ENCODE measurements at regions not wholly inside any gene's neighbourhood (a gene's known extent, or its start where the extent isn't known, plus 50 kb on each side); places are given as distances from the start of the nearest gene placed in this dataset.

- H3K4me3 ChIP-seq (ENCODE audit: low read depth, low read length), result no peak overlapping the region
- 0 out of 2 replicates have a peak, but pooled peaks cover 3% of the 10 kb centered on the region for H3K9me3 ChIP-seq (ENCODE audit: control insufficient read depth, insufficient read depth, low read length)
- H3K9ac ChIP-seq (ENCODE audit: low read depth, low read length), result no peak overlapping the region
- H3K27ac ChIP-seq (ENCODE audit: low read depth, low read length), result no peak overlapping the region
- H3K27me3 ChIP-seq (ENCODE audit: control insufficient read depth, insufficient read depth, low read length), result no peaks in the 10 kb centered on the region
- H3K4me1 ChIP-seq (ENCODE audit: control insufficient read depth, insufficient read depth, low read length), result no peaks in the 10 kb centered on the region
- H3K36me3 ChIP-seq (ENCODE audit: control insufficient read depth, insufficient read depth, low read length), result no peaks in the 10 kb centered on the region
Measured at GRCh38 chr11:23653071-23653675, 792.9 kb upstream of the CCDC179 start.

- H3K4me1 ChIP-seq (ENCODE audit: control insufficient read depth, insufficient read depth, low read length), result no peaks in the 10 kb centered on the region
- no peaks in the 10 kb centered on the region for H3K27me3 ChIP-seq (ENCODE audit: control insufficient read depth, insufficient read depth, low read length)
- H3K9me3 ChIP-seq (ENCODE audit: control insufficient read depth, insufficient read depth, low read length), result no peaks in the 10 kb centered on the region
- no peak overlapping the region for H3K27ac ChIP-seq (ENCODE audit: low read depth, low read length)
- H3K9ac ChIP-seq (ENCODE audit: low read depth, low read length), result no peak overlapping the region
- no peaks in the 10 kb centered on the region for H3K36me3 ChIP-seq (ENCODE audit: control insufficient read depth, insufficient read depth, low read length)
- H3K4me3 ChIP-seq (ENCODE audit: low read depth, low read length), result no peak overlapping the region
Measured at GRCh38 chr11:23668324-23668723, 808.0 kb upstream of the CCDC179 start.

GRCh38 chr11:23673366-23673765 lies 813.1 kb upstream of the CCDC179 start:
- Histone ChIP-seq H3K36me3 (ENCODE audit: control insufficient read depth, insufficient read depth, low read length) (no peaks in the 10 kb centered on the region), H3K27me3 (ENCODE audit: control insufficient read depth, insufficient read depth, low read length) (no peaks in the 10 kb centered on the region), H3K4me3 (ENCODE audit: low read depth, low read length) (no peak overlapping the region), H3K4me1 (ENCODE audit: control insufficient read depth, insufficient read depth, low read length) (no peaks in the 10 kb centered on the region), H3K9me3 (ENCODE audit: control insufficient read depth, insufficient read depth, low read length) (no peaks in the 10 kb centered on the region), H3K9ac (ENCODE audit: low read depth, low read length) (no peak overlapping the region), H3K27ac (ENCODE audit: low read depth, low read length) (no peak overlapping the region)

- H3K4me1 ChIP-seq (ENCODE audit: control insufficient read depth, insufficient read depth, low read length), result no peaks in the 10 kb centered on the region
- H3K4me3 ChIP-seq (ENCODE audit: low read depth, low read length), result no peak overlapping the region
- no peak overlapping the region for H3K9ac ChIP-seq (ENCODE audit: low read depth, low read length)
- no peaks in the 10 kb centered on the region for H3K9me3 ChIP-seq (ENCODE audit: control insufficient read depth, insufficient read depth, low read length)
- no peaks in the 10 kb centered on the region for H3K27me3 ChIP-seq (ENCODE audit: control insufficient read depth, insufficient read depth, low read length)
- no peak overlapping the region for H3K27ac ChIP-seq (ENCODE audit: low read depth, low read length)
- H3K36me3 ChIP-seq (ENCODE audit: control insufficient read depth, insufficient read depth, low read length), result no peaks in the 10 kb centered on the region
Measured at GRCh38 chr11:23674866-23675265, 814.6 kb upstream of the CCDC179 start.

- H3K4me1 ChIP-seq (ENCODE audit: control insufficient read depth, insufficient read depth, low read length), result no peaks in the 10 kb centered on the region
- no peaks in the 10 kb centered on the region for H3K27me3 ChIP-seq (ENCODE audit: control insufficient read depth, insufficient read depth, low read length)
- H3K36me3 ChIP-seq (ENCODE audit: control insufficient read depth, insufficient read depth, low read length), result no peaks in the 10 kb centered on the region
- H3K9me3 ChIP-seq (ENCODE audit: control insufficient read depth, insufficient read depth, low read length), result no peaks in the 10 kb centered on the region
- no peak overlapping the region for H3K27ac ChIP-seq (ENCODE audit: low read depth, low read length)
- H3K4me3 ChIP-seq (ENCODE audit: low read depth, low read length), result no peak overlapping the region
- no peak overlapping the region for H3K9ac ChIP-seq (ENCODE audit: low read depth, low read length)
Measured at GRCh38 chr11:23679041-23679440, 817.8 kb upstream of the LUZP2 start.

GRCh38 chr11:23679981-23680380 lies 816.9 kb upstream of the LUZP2 start:
- H3K27me3 ChIP-seq (ENCODE audit: control insufficient read depth, insufficient read depth, low read length), result no peaks in the 10 kb centered on the region
- no peaks in the 10 kb centered on the region for H3K9me3 ChIP-seq (ENCODE audit: control insufficient read depth, insufficient read depth, low read length)
- H3K27ac ChIP-seq (ENCODE audit: low read depth, low read length), result no peak overlapping the region
- H3K36me3 ChIP-seq (ENCODE audit: control insufficient read depth, insufficient read depth, low read length), result no peaks in the 10 kb centered on the region
- no peaks in the 10 kb centered on the region for H3K4me1 ChIP-seq (ENCODE audit: control insufficient read depth, insufficient read depth, low read length)
- H3K4me3 ChIP-seq (ENCODE audit: low read depth, low read length), result no peak overlapping the region
- H3K9ac ChIP-seq (ENCODE audit: low read depth, low read length), result no peak overlapping the region

- no peaks in the 10 kb centered on the region for H3K9me3 ChIP-seq (ENCODE audit: control insufficient read depth, insufficient read depth, low read length)
- H3K4me1 ChIP-seq (ENCODE audit: control insufficient read depth, insufficient read depth, low read length), result no peaks in the 10 kb centered on the region
- H3K36me3 ChIP-seq (ENCODE audit: control insufficient read depth, insufficient read depth, low read length), result no peaks in the 10 kb centered on the region
Measured at GRCh38 chr11:23680488-23681230, 816.2 kb upstream of the LUZP2 start.

GRCh38 chr11:23684701-23685100 lies 812.2 kb upstream of the LUZP2 start:
- H3K9me3 ChIP-seq (ENCODE audit: control insufficient read depth, insufficient read depth, low read length), result no peaks in the 10 kb centered on the region
- H3K9ac ChIP-seq (ENCODE audit: low read depth, low read length), result no peak overlapping the region
- H3K27ac ChIP-seq (ENCODE audit: low read depth, low read length), result no peak overlapping the region
- peaks cover 3% of the 10 kb centered on the region; the same call in 1 of the 2 replicates for H3K4me1 ChIP-seq (ENCODE audit: control insufficient read depth, insufficient read depth, low read length)
- H3K4me3 ChIP-seq (ENCODE audit: low read depth, low read length), result no peak overlapping the region
- H3K27me3 ChIP-seq (ENCODE audit: control insufficient read depth, insufficient read depth, low read length), result no peaks in the 10 kb centered on the region
- H3K36me3 ChIP-seq (ENCODE audit: control insufficient read depth, insufficient read depth, low read length), result no peaks in the 10 kb centered on the region

More at GRCh38 chr11:23680488-23681230, 816.2 kb upstream of the LUZP2 start:
- no peak overlapping the region for H3K4me3 ChIP-seq (ENCODE audit: low read depth, low read length)
- H3K9ac ChIP-seq (ENCODE audit: low read depth, low read length), result no peak overlapping the region
- H3K27me3 ChIP-seq (ENCODE audit: control insufficient read depth, insufficient read depth, low read length), result no peaks in the 10 kb centered on the region
- H3K27ac ChIP-seq (ENCODE audit: low read depth, low read length), result no peak overlapping the region

GRCh38 chr11:23687991-23688390 lies 808.9 kb upstream of the LUZP2 start:
- H3K27me3 ChIP-seq (ENCODE audit: control insufficient read depth, insufficient read depth, low read length), result no peaks in the 10 kb centered on the region
- no peaks in the 10 kb centered on the region for H3K36me3 ChIP-seq (ENCODE audit: control insufficient read depth, insufficient read depth, low read length)
- no peak overlapping the region for H3K27ac ChIP-seq (ENCODE audit: low read depth, low read length)
- H3K4me1 ChIP-seq (ENCODE audit: control insufficient read depth, insufficient read depth, low read length), result peaks cover 19% of the 10 kb centered on the region; the same call in 1 of the 2 replicates
- no peak overlapping the region for H3K4me3 ChIP-seq (ENCODE audit: low read depth, low read length)
- no peak overlapping the region for H3K9ac ChIP-seq (ENCODE audit: low read depth, low read length)
- H3K9me3 ChIP-seq (ENCODE audit: control insufficient read depth, insufficient read depth, low read length), result no peaks in the 10 kb centered on the region

- H3K9ac ChIP-seq (ENCODE audit: low read depth, low read length), result no peak overlapping the region
- no peaks in the 10 kb centered on the region for H3K36me3 ChIP-seq (ENCODE audit: control insufficient read depth, insufficient read depth, low read length)
- H3K4me3 ChIP-seq (ENCODE audit: low read depth, low read length), result no peak overlapping the region
- no peak overlapping the region for H3K27ac ChIP-seq (ENCODE audit: low read depth, low read length)
- peaks cover 19% of the 10 kb centered on the region; the same call in 1 of the 2 replicates for H3K4me1 ChIP-seq (ENCODE audit: control insufficient read depth, insufficient read depth, low read length)
- H3K9me3 ChIP-seq (ENCODE audit: control insufficient read depth, insufficient read depth, low read length), result no peaks in the 10 kb centered on the region
- H3K27me3 ChIP-seq (ENCODE audit: control insufficient read depth, insufficient read depth, low read length), result no peaks in the 10 kb centered on the region
Measured at GRCh38 chr11:23688411-23688810, 808.4 kb upstream of the LUZP2 start.

- no peaks in the 10 kb centered on the region for H3K27me3 ChIP-seq (ENCODE audit: control insufficient read depth, insufficient read depth, low read length)
- H3K36me3 ChIP-seq (ENCODE audit: control insufficient read depth, insufficient read depth, low read length), result no peaks in the 10 kb centered on the region
- H3K9me3 ChIP-seq (ENCODE audit: control insufficient read depth, insufficient read depth, low read length), result no peaks in the 10 kb centered on the region
- no peak overlapping the region for H3K9ac ChIP-seq (ENCODE audit: low read depth, low read length)
- no peak overlapping the region for H3K4me3 ChIP-seq (ENCODE audit: low read depth, low read length)
- H3K27ac ChIP-seq (ENCODE audit: low read depth, low read length), result no peak overlapping the region
- H3K4me1 ChIP-seq (ENCODE audit: control insufficient read depth, insufficient read depth, low read length), result peaks cover 19% of the 10 kb centered on the region; the same call in 1 of the 2 replicates
Measured at GRCh38 chr11:23688835-23689234, 808.0 kb upstream of the LUZP2 start.

Measured in HUES48 (cell line).